Activated T-helper 1 cell treated with anti-CD3 and anti-CD28 coated beads, Interleukin-2, amount 50 U/mL, for 16 hours (primary cell): ENCODE measurements at regions not wholly inside any gene's neighbourhood (a gene's known extent, or its start where the extent isn't known, plus 50 kb on each side); places are given as distances from the start of the nearest gene placed in this dataset.
"Not testable (repeated sequence)": the region's sequence is repeated elsewhere in the genome, so short reads cannot be mapped to it uniquely, and the experiment has no call there.

Experiments
- DNase-seq, 2 donors: peaks; one replicate each; pipeline ENCODE4 v3.0.0-alpha.2; 2020; ENCODE audit warnings: low read depth in 1 of 2, low spot score in 1 of 2

DNA sequence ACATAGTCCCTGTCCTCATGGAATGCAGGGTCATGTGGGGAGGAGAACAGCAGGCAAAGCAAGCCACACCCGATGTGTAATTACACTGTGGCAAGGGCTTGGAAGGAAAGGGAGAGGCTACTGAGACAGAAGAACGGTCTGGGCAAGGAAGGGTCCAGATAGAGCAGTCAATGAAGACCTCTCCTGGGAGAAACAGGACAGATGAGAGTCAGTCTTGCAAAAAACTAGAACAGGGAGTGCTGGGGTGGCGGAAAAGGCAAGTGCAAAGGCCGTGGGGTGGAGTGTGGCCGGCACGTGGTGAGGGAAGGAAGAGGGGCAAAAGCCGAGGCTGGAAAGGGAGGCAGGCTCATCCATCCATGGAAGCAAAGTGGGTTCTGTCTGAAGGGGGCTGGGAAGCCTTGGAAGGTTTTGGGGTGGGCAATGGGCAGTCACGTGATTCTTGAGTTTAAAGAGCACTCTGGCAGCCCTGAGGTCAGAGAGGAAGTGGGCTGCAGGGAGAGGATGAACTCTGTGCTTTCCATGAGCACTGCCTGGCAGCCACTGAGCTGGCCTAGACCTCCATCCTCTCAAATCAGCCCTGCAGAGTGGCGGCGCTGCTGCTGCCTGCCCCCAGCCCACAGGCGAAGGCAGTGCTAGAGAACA, 182.2 kb downstream of the INHBB start:
- DNase-seq: no peak

DNA sequence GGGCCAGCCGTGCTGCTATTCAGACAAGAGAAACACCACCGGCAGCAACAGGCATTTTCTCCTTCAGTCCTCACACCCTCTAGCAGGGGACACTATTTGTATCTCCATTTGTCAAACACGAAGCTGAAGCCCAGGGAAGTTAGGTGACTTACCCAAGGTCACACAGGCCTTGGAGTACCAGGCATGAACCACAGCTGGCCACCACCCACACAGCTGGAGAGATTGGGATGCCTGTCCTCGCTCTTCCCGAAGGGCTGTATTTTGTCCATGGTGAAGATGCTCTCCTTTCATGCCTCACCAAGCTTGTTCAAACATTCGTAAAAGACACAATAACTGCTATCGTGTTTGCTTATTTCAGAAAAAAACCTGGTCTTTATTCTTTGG, 182.7 kb downstream of the INHBB start:
- no peak for DNase-seq

DNA sequence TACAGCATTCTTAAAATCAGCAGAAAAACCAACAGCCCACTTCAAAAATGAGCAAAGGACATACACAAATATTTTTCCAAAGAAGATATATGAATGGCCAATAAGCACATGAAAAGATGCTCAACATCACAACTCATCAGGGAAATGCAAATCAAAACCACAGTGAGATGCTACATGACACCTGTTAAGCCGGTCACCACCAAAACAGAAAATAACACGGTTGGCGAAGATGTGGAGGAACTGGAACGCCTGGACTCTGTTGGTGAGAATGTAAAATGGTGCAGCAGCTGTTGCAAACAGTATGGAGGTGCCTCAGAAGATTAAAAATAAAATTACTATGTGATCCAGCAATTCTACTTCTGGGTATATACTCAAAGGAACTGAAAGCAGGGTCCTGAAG, 184.8 kb downstream of the INHBB start:
- DNase-seq: no peak

DNA sequence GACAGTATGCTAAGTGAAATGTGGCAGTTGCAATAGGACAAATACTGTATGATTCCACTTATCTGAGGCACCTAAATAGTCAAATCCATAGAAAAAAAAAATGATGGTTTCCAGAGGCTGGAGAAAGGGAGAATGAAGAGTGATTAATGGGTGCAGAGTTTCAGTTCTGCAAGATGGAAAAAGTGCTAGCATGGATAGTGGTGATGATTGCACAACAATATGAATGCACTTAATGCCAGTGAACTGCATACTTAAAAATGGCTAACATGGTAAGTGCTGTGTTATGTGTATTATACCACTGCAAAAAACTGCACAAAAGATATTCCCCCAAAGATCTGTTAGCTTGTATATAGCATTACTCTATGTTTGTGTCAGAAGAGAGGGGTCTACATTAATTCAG, 185.4 kb downstream of the INHBB start:
- no peak for DNase-seq

DNA sequence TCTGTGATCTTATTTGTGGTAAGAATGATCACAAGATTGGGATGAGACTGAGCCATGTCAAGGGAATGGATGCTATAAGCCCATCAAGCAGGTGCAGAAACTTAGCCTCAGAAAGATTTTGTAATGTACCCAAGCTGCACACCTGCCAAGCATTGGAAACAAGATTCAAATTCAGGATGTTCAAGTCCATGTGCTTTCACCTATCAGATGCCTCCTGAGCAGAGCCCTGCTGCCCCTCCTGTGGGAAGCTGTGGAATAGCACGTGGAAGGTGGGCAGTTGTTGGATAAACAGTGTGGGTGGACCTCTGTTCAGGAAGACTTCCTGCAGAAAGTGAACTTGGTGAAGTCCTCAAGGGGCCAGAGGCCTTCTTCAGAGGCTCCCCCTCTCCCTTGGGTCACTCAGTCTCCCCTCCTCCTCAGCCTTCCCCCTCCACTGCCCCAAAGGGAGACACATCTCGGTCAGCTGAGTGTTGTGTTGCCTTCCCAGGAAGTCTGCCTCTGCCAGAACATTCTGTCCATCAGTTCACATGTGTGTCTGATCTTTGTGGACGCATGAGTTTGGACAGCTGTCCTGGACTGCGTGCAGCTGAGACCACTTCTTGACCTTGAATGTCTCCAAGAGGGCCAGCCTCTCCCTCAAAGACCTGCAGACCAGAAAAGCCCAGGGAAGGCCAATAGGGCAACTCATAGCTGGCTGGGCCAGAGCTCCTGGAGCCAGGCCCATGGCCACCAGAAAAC, 186.1 kb downstream of the INHBB start:
- no peak for DNase-seq

DNA sequence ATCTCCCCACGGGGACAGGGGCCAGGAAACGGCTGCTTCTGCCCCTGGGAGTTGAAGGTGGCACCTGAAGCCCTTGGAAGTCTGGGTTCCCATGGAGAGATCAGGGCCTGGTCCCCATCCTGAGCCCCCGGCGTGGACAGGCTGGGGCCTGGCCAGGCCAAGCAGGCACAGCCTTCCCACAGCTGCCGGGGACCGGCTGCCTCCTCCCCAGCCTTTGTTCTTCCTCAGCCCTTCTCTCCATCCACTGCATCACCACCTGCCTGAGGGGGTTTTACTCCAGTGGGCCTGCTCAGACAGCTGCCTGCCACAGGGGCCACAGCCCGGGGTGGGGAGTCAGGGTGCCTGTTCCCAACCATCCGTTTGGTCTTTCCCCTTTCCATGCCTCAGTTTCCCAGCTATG, 187.7 kb downstream of the INHBB start:
- DNase-seq: no peak

DNA sequence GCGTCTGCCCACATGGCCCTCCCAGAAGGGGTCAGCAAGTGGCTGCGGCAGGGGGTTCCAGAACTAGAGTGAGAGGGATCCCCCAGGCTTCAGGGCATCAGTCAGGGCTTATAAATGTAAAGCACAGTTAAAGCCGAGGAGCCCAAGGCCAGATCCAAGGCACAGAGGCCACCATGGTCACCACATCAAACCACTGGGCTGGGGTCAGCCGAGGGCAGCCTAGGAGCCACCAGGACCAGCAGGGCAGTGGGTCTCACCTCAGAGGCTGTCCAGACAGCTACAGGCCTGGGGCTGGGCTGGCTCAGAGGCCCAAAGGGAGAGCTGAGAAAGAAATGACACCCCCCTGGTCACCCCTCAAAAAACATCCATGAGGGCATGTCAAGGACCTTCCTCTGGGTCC, 188.5 kb downstream of the INHBB start:
- DNase-seq: no peak

DNA sequence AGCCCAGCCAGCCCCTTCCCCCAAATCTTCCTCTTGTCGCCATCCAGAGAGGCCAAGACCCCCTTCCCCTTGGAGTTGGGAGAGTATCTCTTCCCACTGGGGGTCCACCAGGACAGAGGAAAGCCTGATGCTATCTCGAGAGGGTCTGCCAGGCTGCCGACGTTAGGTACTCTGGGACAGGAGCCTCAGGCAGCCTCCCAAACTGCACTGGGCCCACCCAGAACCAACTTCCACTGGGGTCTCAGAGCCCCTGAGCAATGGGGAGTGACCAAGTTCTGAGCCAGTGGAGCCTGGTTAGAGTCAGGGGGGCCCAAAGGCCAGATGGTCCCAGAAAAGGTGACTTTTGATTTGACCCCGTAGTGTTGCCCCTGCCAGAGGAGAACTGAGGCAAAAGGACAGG, 189.1 kb downstream of the INHBB start:
- DNase-seq: no peak

DNA sequence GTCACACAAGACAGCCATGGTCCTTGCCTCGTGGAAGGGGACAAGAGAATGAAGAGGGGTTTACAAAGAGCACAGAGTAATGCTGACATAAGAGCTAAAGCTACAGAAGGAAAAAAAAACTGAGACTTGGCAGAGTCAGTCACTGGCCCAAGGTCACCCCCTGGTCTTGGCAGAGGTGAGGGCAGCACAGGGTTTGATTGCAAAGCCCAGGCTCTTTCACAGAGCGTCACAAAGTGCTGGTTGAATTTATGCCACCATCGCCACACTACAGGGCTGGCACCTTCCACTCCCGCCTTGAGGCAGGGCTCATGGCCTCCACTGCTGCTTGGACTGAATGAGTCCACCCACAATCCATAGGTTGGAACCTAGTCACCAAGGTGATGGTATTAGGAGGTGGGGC, 190.2 kb downstream of the INHBB start:
- DNase-seq: no peak

DNA sequence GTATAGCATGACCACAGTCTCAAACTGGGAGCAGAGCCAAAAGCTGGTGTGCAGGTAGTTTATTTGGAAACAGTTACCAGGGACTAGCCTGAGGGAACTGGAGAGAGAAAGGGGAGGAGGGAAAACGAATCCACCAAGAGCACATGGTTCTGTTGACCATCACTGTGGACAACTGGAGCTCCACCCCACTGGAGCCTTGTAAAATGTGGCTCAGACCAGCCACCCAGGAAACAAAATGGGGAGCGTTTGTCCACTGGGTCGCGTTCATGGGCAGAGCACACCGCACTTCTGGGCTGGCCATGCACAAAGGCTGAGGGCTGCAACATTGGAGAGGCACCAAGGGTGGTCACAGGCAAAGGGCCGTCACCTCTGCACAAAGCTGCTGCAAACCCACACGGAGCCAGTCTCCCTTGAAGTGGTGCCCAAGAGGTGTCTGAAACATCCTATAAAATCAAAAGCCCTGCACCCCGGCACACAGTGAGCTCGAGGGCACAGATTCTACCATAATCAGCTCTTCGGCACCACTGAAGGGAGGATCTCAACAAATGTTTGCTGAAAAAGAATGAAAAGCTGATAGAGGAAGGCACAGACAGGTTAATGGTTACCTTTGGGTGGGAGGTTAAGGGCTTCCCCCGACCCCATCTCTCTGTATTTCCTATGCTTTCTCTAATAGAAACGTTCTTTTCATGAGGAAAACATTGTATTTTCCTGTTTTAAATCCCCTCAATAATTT, 192.9 kb downstream of the INHBB start:
- DNase-seq: no peak

DNA sequence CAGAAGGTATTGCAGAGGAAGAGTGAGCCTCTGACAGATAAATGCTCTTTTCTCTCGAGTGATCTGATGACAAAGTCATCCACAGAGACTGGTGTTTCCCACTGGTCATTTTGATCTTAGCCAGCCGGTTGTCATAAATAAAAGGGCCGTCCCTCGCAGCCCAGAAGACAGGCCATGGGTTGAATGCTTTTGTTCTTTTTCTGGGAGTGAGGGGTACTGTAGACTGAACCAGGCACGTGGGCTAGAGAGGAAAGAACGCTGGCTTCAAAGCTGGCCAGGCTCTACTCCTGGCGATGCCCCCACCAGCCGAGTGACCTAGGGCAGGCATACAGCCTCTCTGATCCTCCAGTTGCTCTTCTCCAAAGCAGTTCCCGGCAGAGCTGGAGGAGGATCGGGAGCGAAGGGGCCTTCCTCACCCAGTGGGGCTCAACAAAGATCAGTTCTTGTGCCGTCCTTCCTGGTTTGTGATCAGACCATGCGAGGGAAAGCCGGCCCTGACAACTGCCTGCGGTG, 193.5 kb downstream of the INHBB start:
- no peak for DNase-seq

DNA sequence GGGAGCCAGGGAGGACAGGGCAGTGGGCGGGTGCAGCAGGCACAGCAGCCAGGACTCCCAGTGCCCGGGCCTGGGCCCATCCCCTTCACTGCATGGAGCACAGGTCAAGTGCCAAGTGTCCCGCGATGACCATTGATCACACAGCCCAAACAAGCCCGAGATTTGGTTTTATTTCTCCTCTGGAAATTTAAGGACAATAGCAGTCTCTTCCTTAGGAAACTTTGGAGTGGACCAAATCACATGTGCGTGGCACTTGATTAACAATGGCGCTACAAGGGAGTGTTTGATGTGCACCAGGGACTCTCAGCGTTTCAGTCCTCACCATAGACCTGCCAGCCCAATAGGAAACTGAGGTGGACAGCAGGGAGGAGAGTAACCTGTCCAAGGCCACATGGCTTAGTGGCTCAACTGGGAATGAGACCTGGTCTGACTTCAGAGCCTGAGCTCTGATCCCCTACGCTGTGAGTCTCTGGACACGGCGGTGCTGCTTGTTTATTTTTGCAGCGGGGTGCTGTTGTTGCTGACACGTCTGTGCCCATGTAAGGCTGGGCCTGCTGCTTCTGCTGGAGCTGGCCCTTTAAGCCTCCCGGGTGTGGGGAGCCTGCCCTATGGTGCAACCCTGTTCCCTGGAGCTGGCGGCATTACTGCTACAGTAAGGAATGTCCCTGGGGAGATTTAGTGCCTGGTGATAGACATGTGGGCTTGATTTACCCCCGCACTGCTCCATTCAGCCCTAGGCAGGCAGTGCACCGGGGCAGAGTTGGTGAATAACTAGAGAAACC, 194.2 kb downstream of the INHBB start:
- no peak for DNase-seq

DNA sequence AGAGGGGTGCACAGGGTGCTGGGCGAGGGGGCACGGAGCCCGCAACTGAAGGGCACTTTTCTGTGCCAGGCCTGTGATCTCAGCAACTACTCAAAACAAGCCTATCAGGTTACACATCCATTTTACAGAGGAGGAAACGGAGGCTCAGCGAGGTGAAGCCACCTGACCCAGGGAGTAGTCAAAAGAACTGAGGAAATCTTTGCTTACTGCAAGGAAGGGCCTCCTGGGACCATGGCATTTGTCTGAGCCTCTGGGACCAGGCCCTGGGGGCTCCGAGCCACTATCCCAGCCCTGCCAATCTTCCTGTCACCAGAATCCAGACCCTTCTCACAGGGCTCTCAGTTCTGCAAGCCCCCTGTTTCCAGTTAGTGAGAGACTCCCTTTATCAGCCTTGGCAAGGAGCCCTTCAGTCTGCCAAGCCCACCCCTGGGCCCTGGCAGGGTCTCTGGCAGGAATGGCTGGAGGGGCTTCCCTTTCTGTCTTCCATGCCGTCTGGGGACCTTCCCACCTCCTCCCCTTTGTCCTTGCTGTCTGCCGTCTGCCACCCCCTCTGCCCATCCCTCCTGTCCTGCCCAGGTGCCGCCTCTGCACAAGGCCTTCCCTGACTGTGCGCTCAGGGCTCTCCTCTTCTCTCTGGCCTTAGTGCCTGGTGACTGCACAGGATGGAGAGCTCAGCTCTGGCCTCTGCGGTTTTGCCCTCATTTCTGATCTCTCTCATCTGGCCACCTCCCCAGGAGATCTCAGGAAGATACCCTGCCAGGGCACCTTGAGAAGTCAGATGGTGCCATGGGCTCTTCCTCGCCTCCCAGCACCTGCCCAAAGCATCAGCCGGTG, 194.7 kb upstream of the GLI2 start:
- no peak for DNase-seq

DNA sequence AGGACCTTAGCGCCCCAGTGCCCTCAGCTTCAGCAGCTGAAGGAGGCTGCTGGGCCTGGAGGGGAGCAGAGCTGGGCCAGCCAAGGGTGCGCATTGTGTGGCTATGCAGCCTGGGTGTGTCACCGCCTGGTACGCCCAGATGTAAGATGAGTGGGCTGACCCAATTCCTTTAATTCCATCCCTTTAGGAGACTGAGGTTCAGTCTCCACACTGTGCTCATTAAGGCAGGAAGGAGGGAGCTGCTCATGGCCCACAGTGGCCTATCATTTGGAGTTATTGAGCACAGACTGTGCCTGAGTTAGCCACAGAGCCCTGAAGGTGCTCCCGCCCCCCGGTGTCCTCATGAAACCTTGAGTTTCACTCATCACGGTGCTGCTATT, 194.1 kb upstream of the GLI2 start:
- no peak for DNase-seq

DNA sequence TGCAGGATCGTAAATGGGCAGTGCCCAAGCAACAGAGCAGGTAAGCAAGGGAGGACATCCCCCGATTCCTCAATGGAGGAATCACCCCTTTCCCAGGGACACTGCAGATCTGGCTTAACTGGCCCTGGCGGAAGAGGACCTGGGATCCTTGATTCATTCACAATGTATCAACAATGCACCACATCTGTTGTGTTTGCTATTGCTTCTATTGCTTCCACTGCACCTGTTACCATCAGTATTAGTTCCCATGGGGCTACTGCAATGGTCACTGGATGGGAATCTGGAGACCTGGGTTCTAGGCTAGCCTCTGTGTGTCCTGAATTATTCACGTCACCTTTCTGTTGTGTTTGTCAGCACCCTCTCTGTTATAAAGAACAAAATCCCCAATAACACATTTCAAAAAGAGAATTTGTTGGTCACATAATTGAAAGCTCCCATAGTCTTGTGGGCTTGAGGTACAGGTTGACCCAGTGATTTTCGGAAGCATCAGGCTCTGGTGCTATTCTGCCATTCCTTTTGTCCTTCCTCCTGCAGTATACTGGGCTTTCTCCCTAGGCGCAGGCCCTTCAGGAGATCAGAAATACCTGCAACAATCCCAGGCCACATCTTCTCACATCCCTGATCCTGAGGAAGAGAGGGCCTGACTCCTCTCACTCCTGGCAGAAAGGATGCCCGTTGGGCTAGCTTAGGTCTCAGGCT, 193.5 kb upstream of the GLI2 start:
- no peak for DNase-seq

DNA sequence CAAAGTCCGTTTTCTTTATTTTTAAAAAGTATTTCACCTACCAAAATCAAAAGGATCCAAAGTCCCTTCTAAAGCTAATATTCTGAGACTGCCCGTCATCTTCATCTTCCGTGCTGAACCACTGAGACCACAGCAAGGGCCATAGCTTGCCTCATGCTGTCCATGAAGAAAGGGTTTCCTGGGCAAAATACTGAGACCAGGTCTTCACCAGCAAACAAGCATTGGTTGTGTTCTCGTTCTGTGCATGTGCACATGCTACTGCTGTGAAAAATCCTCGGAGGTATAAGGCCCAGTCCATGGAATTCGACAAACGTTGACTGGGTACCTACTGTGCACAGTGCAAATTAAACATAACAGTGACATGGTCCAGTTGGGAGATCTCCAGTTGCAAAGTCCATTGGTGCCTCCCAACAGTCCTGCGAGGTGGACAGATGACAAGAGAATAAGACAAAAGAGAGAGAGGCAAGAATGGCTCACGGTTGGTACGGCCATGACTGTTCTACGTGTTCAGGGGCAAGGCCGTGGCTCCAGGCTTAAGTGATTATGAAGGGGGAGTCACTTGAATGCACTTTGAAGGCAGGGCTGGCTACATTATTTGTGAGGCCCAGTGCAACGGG, 192.6 kb upstream of the GLI2 start:
- DNase-seq: no peak

DNA sequence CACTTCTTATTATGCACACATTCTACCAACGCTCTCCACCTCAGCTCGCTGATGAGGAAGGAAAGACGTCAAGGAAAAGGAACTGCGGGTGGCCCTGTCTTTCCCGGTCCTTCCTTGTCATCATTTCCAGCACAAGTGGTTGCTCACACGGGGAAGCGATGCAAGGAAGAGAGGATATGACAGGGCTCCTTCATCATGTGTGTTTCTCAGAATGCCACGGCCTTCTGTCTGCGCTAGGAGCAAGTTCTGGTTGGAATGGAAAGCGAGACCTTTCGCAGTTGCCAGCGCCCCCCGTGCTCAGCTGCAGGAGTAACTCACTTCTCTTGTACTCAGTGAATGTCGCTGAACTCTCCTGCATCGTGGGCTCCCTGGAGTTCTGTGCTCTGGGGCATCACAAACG, 191.8 kb upstream of the GLI2 start:
- DNase-seq: no peak

DNA sequence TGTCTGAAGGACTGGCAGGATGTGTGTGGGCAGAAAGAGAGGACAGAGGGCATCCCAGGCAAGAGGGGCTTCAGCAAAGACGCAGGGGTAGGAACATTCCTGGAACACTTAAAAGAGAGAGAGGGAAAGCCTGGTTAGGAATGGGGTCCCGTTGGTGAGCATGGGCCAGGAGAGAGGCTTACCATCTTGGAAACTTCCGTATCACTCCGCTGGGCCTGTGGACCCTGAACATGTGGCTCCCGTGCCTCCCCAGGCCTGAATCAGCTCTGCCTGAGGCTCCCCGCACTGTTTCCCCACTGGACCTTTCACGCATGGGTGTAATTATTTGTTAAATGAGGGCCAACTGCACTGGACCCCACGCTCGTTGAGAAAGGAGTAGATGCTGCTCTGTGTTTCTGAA, 191.1 kb upstream of the GLI2 start:
- no peak for DNase-seq

DNA sequence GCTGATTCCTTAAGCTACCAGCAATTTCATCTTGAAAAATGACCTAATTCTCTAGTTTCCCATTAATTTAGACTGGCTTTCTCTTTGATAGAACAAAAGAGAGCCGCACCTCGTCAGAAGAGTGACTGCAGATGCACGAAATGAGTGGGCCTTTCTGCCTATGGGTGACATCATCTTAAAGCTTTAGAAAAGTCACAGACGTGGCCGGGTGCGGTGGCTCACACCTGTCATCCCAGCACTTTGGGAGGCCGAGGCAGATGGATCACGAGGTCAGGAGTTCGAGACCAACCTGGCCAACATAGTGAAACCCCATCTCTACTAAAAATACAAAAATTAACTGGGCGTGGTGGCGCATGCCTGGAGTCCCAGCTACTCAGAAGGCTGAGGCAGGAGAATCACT, 190.7 kb upstream of the GLI2 start:
- DNase-seq: not testable (repeated sequence)
